HAP-1 (cell line): ENCODE measurements at regions not wholly inside any gene's neighbourhood (a gene's known extent, or its start where the extent isn't known, plus 50 kb on each side); places are given as distances from the start of the nearest gene placed in this dataset.

ENCODE experiments used
- DNase-seq, 2 experiments: peaks; one replicate each; pipeline ENCODE4 v3.0.0-alpha.2; 2016 to 2020; ENCODE audit warnings: low spot score in 2 of 2
- H3K27me3 ChIP-seq: fragments of 250-450 bp; sonication (Bioruptor Pico); 2 replicates; pipeline ENCODE4 v1.5.1; 2020; ENCODE audit warnings: low read depth, mild to moderate bottlenecking, moderate library complexity
- H3K36me3 ChIP-seq: fragments of 250-450 bp; sonication (Bioruptor Pico); replicated peaks from 2 replicates; pipeline ENCODE4 v1.5.1; 2020; ENCODE audit warnings: mild to moderate bottlenecking
- H3K4me1 ChIP-seq: fragments of 250-450 bp; sonication (Bioruptor Pico); 2 replicates; pipeline ENCODE4 v1.5.1; 2020; ENCODE audit warnings: mild to moderate bottlenecking
- H3K4me3 ChIP-seq: fragments of 250-450 bp; sonication (Bioruptor Pico); 2 replicates; pipeline ENCODE4 v1.5.1; 2020; ENCODE audit warnings: mild to moderate bottlenecking, moderate library complexity
- H3K9me3 ChIP-seq: fragments of 250-450 bp; sonication (Bioruptor Pico); 2 replicates; pipeline ENCODE4 v1.5.1; 2020; ENCODE audit warnings: mild to moderate bottlenecking, moderate library complexity
- in situ Hi-C: fragments of 300-500 bp; cut with MboI; formaldehyde crosslinking; loops from 3 replicates; pipeline ENCODE4 v1.14.3; 2020; ENCODE audit warnings: low sequenced_read_pairs, inconsistent platforms, mixed read lengths

- Histone ChIP-seq H3K27me3 (no peaks in the 10 kb centered on the region), H3K4me3 (no peak overlapping the region), H3K9me3 (no peaks in the 10 kb centered on the region), H3K36me3 (no peaks in the 10 kb centered on the region), H3K4me1 (no peaks in the 10 kb centered on the region)
- in situ Hi-C loops, result no loop called here
- DNase-seq, result no peak
Observed at GRCh38 chr7:37504801-37505200, 56.1 kb upstream of the ELMO1 start.

- Histone ChIP-seq H3K27me3 (no peaks in the 10 kb centered on the region), H3K4me1 (no peaks in the 10 kb centered on the region), H3K9me3 (no peaks in the 10 kb centered on the region), H3K4me3 (no peak overlapping the region), H3K36me3 (no peaks in the 10 kb centered on the region)
- DNase-seq, result no peak
- in situ Hi-C loops, result no loop called here
Observed at GRCh38 chr7:37505750-37506353, 57.2 kb upstream of the ELMO1 start.

GRCh38 chr7:37508118-37508517 is 59.5 kb upstream of the ELMO1 start:
- no peaks in the 10 kb centered on the region for H3K9me3 ChIP-seq
- in situ Hi-C loops, result no loop called here
- H3K4me3 ChIP-seq, result no peak overlapping the region
- H3K4me1 ChIP-seq, result no peaks in the 10 kb centered on the region
- no peaks in the 10 kb centered on the region for H3K36me3 ChIP-seq
- H3K27me3 ChIP-seq, result no peaks in the 10 kb centered on the region
- no peak for DNase-seq

GRCh38 chr7:37510043-37510634 is 61.5 kb upstream of the ELMO1 start:
- peak in 1 of 2 experiments; percentile 9 for DNase-seq
- Histone ChIP-seq H3K36me3 (no peaks in the 10 kb centered on the region), H3K4me1 (no peaks in the 10 kb centered on the region), H3K4me3 (no peak overlapping the region), H3K27me3 (no peaks in the 10 kb centered on the region), H3K9me3 (no peaks in the 10 kb centered on the region)
- in situ Hi-C loops, result no loop called here

GRCh38 chr7:37511915-37512314 is 63.3 kb upstream of the ELMO1 start:
- H3K4me1 ChIP-seq, result no peaks in the 10 kb centered on the region
- no peaks in the 10 kb centered on the region for H3K9me3 ChIP-seq
- no peaks in the 10 kb centered on the region for H3K36me3 ChIP-seq
- no peak overlapping the region for H3K4me3 ChIP-seq
- DNase-seq, result no peak
- H3K27me3 ChIP-seq, result no peaks in the 10 kb centered on the region
- in situ Hi-C loops, result no loop called here

GRCh38 chr7:37514497-37514896 is 65.8 kb upstream of the ELMO1 start:
- no peaks in the 10 kb centered on the region for H3K36me3 ChIP-seq
- no peak overlapping the region for H3K4me3 ChIP-seq
- no peak for DNase-seq
- in situ Hi-C loops, result no loop called here
- H3K4me1 ChIP-seq, result no peaks in the 10 kb centered on the region
- H3K27me3 ChIP-seq, result no peaks in the 10 kb centered on the region
- H3K9me3 ChIP-seq, result no peaks in the 10 kb centered on the region

GRCh38 chr7:37516664-37517063 is 68.0 kb upstream of the ELMO1 start:
- no peaks in the 10 kb centered on the region for H3K4me1 ChIP-seq
- in situ Hi-C loops, result no loop called here

GRCh38 chr7:37518266-37518665 is 69.6 kb upstream of the ELMO1 start:
- no peaks in the 10 kb centered on the region for H3K9me3 ChIP-seq
- no peaks in the 10 kb centered on the region for H3K4me1 ChIP-seq
- no peaks in the 10 kb centered on the region for H3K36me3 ChIP-seq
- no peaks in the 10 kb centered on the region for H3K27me3 ChIP-seq
- no peak for DNase-seq
- in situ Hi-C loops, result no loop called here
- no peak overlapping the region for H3K4me3 ChIP-seq

More at GRCh38 chr7:37516664-37517063, 68.0 kb upstream of the ELMO1 start:
- Histone ChIP-seq H3K9me3 (no peaks in the 10 kb centered on the region), H3K27me3 (no peaks in the 10 kb centered on the region), H3K4me3 (no peak overlapping the region), H3K36me3 (no peaks in the 10 kb centered on the region)
- no peak for DNase-seq

- H3K4me1 ChIP-seq, result no peaks in the 10 kb centered on the region
- no peaks in the 10 kb centered on the region for H3K27me3 ChIP-seq
- DNase-seq, result no peak
- no peaks in the 10 kb centered on the region for H3K36me3 ChIP-seq
- no peak overlapping the region for H3K4me3 ChIP-seq
- no peaks in the 10 kb centered on the region for H3K9me3 ChIP-seq
- in situ Hi-C loops, result no loop called here
Observed at GRCh38 chr7:37524056-37524455, 75.4 kb upstream of the ELMO1 start.

GRCh38 chr7:37524797-37525196 is 76.1 kb upstream of the ELMO1 start:
- DNase-seq, result no peak
- Histone ChIP-seq H3K4me1 (no peaks in the 10 kb centered on the region), H3K27me3 (no peaks in the 10 kb centered on the region), H3K36me3 (no peaks in the 10 kb centered on the region), H3K4me3 (no peak overlapping the region), H3K9me3 (no peaks in the 10 kb centered on the region)
- in situ Hi-C loops, result no loop called here

GRCh38 chr7:37526623-37527022 is 78.0 kb upstream of the ELMO1 start:
- no peaks in the 10 kb centered on the region for H3K27me3 ChIP-seq
- no peaks in the 10 kb centered on the region for H3K4me1 ChIP-seq
- no peaks in the 10 kb centered on the region for H3K9me3 ChIP-seq
- no peaks in the 10 kb centered on the region for H3K36me3 ChIP-seq
- H3K4me3 ChIP-seq, result no peak overlapping the region
- DNase-seq, result no peak
- in situ Hi-C loops, result no loop called here

GRCh38 chr7:37527109-37527508 is 78.4 kb upstream of the ELMO1 start:
- Histone ChIP-seq H3K4me1 (no peaks in the 10 kb centered on the region), H3K4me3 (no peak overlapping the region), H3K27me3 (no peaks in the 10 kb centered on the region), H3K9me3 (no peaks in the 10 kb centered on the region), H3K36me3 (no peaks in the 10 kb centered on the region)
- DNase-seq, result no peak
- in situ Hi-C loops, result no loop called here

- in situ Hi-C loops, result no loop called here
- no peak for DNase-seq
- H3K4me1 ChIP-seq, result no peaks in the 10 kb centered on the region
- H3K36me3 ChIP-seq, result no peaks in the 10 kb centered on the region
- H3K27me3 ChIP-seq, result no peaks in the 10 kb centered on the region
- no peak overlapping the region for H3K4me3 ChIP-seq
- no peaks in the 10 kb centered on the region for H3K9me3 ChIP-seq
Observed at GRCh38 chr7:37531225-37531624, 82.6 kb upstream of the ELMO1 start.

GRCh38 chr7:37532636-37533035 is 84.0 kb upstream of the ELMO1 start:
- Histone ChIP-seq H3K4me1 (no peaks in the 10 kb centered on the region), H3K4me3 (no peak overlapping the region), H3K36me3 (no peaks in the 10 kb centered on the region), H3K9me3 (no peaks in the 10 kb centered on the region), H3K27me3 (no peaks in the 10 kb centered on the region)
- in situ Hi-C loops, result no loop called here
- no peak for DNase-seq
